Mucosa of stomach (tissue), 1 donor: ENCODE measurements at regions not wholly inside any gene's neighbourhood (a gene's known extent, or its start where the extent isn't known, plus 50 kb on each side); places are given as distances from the start of the nearest gene placed in this dataset.
A peak's percentile ranks its signal among the peaks of the same experiment; 100 is the strongest.
"Not testable (repeated sequence)": the region's sequence is repeated elsewhere in the genome, so short reads cannot be mapped to it uniquely, and the experiment has no call there.

Experiments
- H3K27me3 ChIP-seq: one replicate; pipeline ENCODE4 v1.7.0; 2013; ENCODE audit warnings: mild to moderate bottlenecking, low read length; ENCODE audit not compliant: control insufficient read depth, insufficient read depth
- H3K36me3 ChIP-seq: one replicate; pipeline ENCODE4 v1.7.0; 2013; ENCODE audit warnings: low read length; ENCODE audit not compliant: control insufficient read depth, insufficient read depth
- H3K4me1 ChIP-seq: one replicate; pipeline ENCODE4 v1.7.0; 2013; ENCODE audit warnings: mild to moderate bottlenecking, low read length; ENCODE audit not compliant: control insufficient read depth, insufficient read depth
- H3K4me3 ChIP-seq: one replicate; pipeline ENCODE4 v1.7.0; 2013; ENCODE audit warnings: low read length
- H3K9ac ChIP-seq: one replicate; pipeline ENCODE4 v1.7.0; 2013; ENCODE audit warnings: mild to moderate bottlenecking, low read length, moderate library complexity
- H3K9me3 ChIP-seq: one replicate; pipeline ENCODE4 v1.7.0; 2013; ENCODE audit warnings: mild to moderate bottlenecking, low read length, moderate library complexity; ENCODE audit not compliant: control insufficient read depth
- donor health status: Pancreatic carcinoma.

- Histone ChIP-seq H3K36me3 (no peaks in the 10 kb centered on the region), H3K4me3 (no peak overlapping the region), H3K27me3 (peaks cover 23% of the 10 kb centered on the region)
Measured at GRCh38 chr7:39829028-39829427, 121.0 kb upstream of the CDK13 start.

GRCh38 chr7:39832519-39833085, 117.5 kb upstream of the CDK13 start:
- H3K27me3 ChIP-seq, result peaks cover 30% of the 10 kb centered on the region
- no peaks in the 10 kb centered on the region for H3K36me3 ChIP-seq
- no peak overlapping the region for H3K9ac ChIP-seq
- no peaks in the 10 kb centered on the region for H3K9me3 ChIP-seq
- H3K4me3 ChIP-seq, result no peak overlapping the region
- no peaks in the 10 kb centered on the region for H3K4me1 ChIP-seq

More at GRCh38 chr7:39829028-39829427, 121.0 kb upstream of the CDK13 start:
- Histone ChIP-seq H3K4me1 (no peaks in the 10 kb centered on the region), H3K9me3 (no peaks in the 10 kb centered on the region), H3K9ac (no peak overlapping the region)

GRCh38 chr7:39833180-39833799, 116.8 kb upstream of the CDK13 start:
- not testable (repeated sequence) for H3K4me1 ChIP-seq, H3K36me3 ChIP-seq, H3K9ac ChIP-seq, H3K9me3 ChIP-seq
- Histone ChIP-seq H3K27me3 (peaks cover 30% of the 10 kb centered on the region), H3K4me3 (peak overlapping the region; percentile 25)

GRCh38 chr7:39833865-39834634, 116.0 kb upstream of the CDK13 start:
- H3K27me3 ChIP-seq, result peaks cover 30% of the 10 kb centered on the region
- peak overlapping the region; percentile 25 for H3K4me3 ChIP-seq
- H3K9ac ChIP-seq, H3K9me3 ChIP-seq, H3K36me3 ChIP-seq, H3K4me1 ChIP-seq: not testable (repeated sequence)

- Histone ChIP-seq H3K4me3 (no peak overlapping the region), H3K9ac (no peak overlapping the region), H3K4me1 (no peaks in the 10 kb centered on the region), H3K36me3 (no peaks in the 10 kb centered on the region), H3K27me3 (peaks cover 13% of the 10 kb centered on the region), H3K9me3 (no peaks in the 10 kb centered on the region)
Measured at GRCh38 chr7:39838326-39838725, 111.7 kb upstream of the CDK13 start.

GRCh38 chr7:39845006-39845405, 105.0 kb upstream of the CDK13 start:
- Histone ChIP-seq H3K4me3 (no peak overlapping the region), H3K27me3 (no peaks in the 10 kb centered on the region), H3K9me3 (no peaks in the 10 kb centered on the region), H3K9ac (no peak overlapping the region), H3K4me1 (no peaks in the 10 kb centered on the region), H3K36me3 (no peaks in the 10 kb centered on the region)

GRCh38 chr7:39847227-39847626, 102.8 kb upstream of the CDK13 start:
- H3K4me3 ChIP-seq, result no peak overlapping the region
- H3K36me3 ChIP-seq, result no peaks in the 10 kb centered on the region
- H3K9ac ChIP-seq, result no peak overlapping the region
- H3K27me3 ChIP-seq, result peaks cover 3% of the 10 kb centered on the region
- H3K9me3 ChIP-seq, result no peaks in the 10 kb centered on the region
- no peaks in the 10 kb centered on the region for H3K4me1 ChIP-seq

- no peaks in the 10 kb centered on the region for H3K9me3 ChIP-seq
- no peaks in the 10 kb centered on the region for H3K4me1 ChIP-seq
- H3K9ac ChIP-seq, result no peak overlapping the region
- H3K36me3 ChIP-seq, result no peaks in the 10 kb centered on the region
- H3K27me3 ChIP-seq, result peaks cover 17% of the 10 kb centered on the region
- H3K4me3 ChIP-seq, result no peak overlapping the region
Measured at GRCh38 chr7:39851466-39852045, 98.5 kb upstream of the CDK13 start.

- H3K4me3 ChIP-seq, H3K4me1 ChIP-seq, H3K9me3 ChIP-seq, H3K9ac ChIP-seq, H3K36me3 ChIP-seq: not testable (repeated sequence)
- peaks cover 17% of the 10 kb centered on the region for H3K27me3 ChIP-seq
Measured at GRCh38 chr7:39854616-39855324, 95.3 kb upstream of the CDK13 start.

- Histone ChIP-seq H3K9ac (no peak overlapping the region), H3K4me3 (no peak overlapping the region), H3K27me3 (peaks cover 17% of the 10 kb centered on the region), H3K9me3 (no peaks in the 10 kb centered on the region), H3K4me1 (no peaks in the 10 kb centered on the region), H3K36me3 (no peaks in the 10 kb centered on the region)
Measured at GRCh38 chr7:39855325-39855674, 94.8 kb upstream of the CDK13 start.

- H3K27me3 ChIP-seq, H3K4me1 ChIP-seq, H3K4me3 ChIP-seq, H3K36me3 ChIP-seq, H3K9ac ChIP-seq, H3K9me3 ChIP-seq: not testable (repeated sequence)
Measured at GRCh38 chr7:39863675-39864322, 86.3 kb upstream of the CDK13 start.
